ENCODE measurements at regions not wholly inside any gene's neighbourhood (a gene's known extent, or its start where the extent isn't known, plus 50 kb on each side); places are given as distances from the start of the nearest gene placed in this dataset.
"Not testable (repeated sequence)": the region's sequence is repeated elsewhere in the genome, so short reads cannot be mapped to it uniquely, and the experiment has no call there.

DNA sequence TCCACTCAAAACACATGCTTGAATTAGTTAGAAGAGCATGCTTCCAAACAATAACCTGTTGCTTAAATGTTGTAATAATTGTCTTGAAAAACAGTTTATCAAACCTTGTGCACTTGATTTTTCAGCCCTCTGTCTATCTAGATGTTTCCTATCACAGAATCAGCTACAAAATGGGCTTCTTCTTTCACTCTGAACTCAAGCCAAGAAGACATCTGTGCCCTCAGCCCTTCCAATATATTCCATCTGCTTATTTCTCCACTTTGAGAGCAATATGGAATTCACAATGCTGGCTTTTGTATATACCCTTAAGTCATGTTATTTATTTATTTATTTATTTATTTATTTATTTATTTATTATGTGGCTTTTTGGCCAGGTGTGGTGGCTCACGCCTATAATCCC lies 234.2 kb downstream of the TOX3 start:
- no peak overlapping the region for H3K4me3 ChIP-seq (ENCODE audit: low read depth, low read length)
- TF ChIP-seq, protein P1, sequence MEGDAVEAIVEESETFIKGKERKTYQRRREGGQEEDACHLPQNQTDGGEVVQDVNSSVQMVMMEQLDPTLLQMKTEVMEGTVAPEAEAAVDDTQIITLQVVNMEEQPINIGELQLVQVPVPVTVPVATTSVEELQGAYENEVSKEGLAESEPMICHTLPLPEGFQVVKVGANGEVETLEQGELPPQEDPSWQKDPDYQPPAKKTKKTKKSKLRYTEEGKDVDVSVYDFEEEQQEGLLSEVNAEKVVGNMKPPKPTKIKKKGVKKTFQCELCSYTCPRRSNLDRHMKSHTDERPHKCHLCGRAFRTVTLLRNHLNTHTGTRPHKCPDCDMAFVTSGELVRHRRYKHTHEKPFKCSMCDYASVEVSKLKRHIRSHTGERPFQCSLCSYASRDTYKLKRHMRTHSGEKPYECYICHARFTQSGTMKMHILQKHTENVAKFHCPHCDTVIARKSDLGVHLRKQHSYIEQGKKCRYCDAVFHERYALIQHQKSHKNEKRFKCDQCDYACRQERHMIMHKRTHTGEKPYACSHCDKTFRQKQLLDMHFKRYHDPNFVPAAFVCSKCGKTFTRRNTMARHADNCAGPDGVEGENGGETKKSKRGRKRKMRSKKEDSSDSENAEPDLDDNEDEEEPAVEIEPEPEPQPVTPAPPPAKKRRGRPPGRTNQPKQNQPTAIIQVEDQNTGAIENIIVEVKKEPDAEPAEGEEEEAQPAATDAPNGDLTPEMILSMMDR (IDR thresholded peaks at IDR 0.05; ENCODE audit: insufficient read depth, low read length): no peak
- DNase-seq (ENCODE audit: low read depth): no peak

DNA sequence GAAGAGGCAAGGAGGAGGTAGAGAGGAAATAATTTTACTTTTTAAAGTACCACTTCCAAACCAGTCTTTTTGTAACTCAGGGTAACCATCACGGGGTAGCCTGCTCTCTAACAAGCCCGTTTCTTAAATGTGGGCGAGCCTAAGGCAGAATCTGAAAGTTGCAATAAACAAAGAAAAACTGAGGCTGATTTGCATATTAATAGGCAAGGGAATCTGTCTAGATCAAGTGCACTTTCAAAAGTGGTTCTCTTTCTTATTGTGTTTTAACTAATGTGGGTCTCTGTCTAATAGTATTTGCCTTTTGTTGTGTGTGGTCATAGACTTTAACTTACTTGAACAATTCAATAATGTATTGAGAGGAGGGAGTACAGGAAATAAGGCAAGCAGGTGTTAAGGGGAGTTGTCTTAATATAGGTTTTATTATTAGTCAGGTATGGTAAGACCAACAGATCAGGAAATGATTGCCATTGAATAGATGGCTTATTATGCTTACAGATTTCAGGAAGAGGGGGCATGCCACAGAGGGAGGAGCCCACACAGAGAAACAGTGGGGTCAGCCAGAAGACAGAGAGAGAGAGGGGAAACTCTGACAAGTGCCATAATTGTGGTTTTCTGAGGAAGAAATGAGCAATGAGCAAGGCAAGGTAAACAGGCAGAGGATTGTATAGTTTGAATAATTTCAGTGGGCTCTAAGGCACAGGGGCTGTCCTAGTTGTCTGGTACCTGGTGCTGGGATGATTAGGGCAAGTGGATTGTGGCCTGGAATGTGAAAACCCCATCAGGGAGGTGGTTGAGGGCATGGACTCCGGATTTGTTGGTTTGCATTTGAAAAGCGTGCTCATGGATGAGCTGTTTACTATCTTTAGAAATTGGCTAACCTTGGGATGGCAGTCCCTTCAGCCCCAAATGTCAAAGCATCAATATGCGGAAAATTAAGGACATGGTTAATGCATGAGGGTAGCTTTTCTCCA lies 237.2 kb downstream of the TOX3 start:
- TF ChIP-seq, protein P1 (IDR thresholded peaks at IDR 0.05; ENCODE audit: insufficient read depth, low read length): no peak

DNA sequence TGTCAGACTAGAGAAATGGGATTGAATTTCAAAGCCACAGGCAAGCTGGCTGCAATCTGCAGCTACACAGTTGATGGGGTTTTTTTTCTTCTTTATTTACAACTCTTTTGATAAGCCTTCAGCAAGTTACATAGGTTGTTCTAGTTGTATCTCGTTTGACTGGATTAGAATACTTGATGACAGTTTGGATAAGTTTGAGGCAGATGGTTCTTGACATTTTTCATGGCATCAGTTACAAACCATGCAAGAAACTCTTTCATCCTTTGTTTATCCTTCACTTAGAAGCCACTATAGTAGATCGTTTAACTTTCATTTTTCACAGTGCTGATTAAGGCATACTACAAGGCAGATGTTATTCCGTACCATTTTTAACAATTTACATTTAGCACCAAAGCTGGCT lies 238.9 kb downstream of the TOX3 start:
- TF ChIP-seq, protein P1 (IDR thresholded peaks at IDR 0.05; ENCODE audit: insufficient read depth, low read length): no peak
- H3K4me3 ChIP-seq (ENCODE audit: low read depth, low read length): no peak overlapping the region
- DNase-seq (ENCODE audit: low read depth): no peak

More for the DNA sequence above, 237.2 kb downstream of the TOX3 start:
- H3K4me3 ChIP-seq (ENCODE audit: low read depth, low read length): no peak overlapping the region
- no peak for DNase-seq (ENCODE audit: low read depth)

DNA sequence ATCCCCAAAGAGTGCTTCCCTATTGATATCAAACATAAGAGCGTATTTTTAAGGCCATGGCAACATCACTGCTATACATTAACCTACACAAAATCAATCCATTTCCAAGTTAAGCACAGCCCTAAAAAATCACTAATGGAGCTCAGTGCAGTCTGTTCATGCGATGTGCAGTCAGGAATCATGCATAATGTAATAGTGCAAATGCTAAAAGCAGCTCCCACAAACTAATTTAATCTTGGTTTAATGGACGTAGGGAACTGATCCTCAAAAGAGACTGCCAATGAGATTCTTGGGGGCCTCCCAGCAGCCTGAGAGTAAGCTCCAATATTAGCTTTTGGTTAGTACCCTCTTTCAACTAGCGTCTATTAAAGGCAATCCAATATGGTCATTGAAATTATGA lies 245.9 kb downstream of the TOX3 start:
- TF ChIP-seq, protein P1 (IDR thresholded peaks at IDR 0.05; ENCODE audit: insufficient read depth, low read length): no peak
- no peak overlapping the region for H3K4me3 ChIP-seq (ENCODE audit: low read depth, low read length)
- no peak for DNase-seq (ENCODE audit: low read depth)

DNA sequence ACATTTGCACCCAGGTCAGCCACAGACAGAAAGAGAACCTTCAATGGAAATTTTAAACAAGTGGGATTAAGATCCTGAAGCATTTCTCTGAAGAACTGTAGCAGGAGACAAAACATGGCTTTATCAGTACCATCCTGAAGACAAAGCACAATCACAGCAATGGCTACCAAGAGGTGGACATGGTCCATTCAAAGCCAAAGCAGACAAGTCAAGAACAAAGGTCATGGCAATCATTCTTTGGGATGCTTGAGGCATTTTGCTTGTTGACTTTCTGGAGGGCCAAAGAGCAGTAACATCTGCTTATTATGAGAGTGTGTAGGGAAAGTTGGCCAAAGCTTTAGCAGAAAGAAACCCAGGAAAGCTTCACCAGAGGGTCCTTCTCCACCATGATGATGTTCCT lies 248.2 kb downstream of the TOX3 start:
- DNase-seq (ENCODE audit: low read depth): no peak
- TF ChIP-seq, protein P1 (IDR thresholded peaks at IDR 0.05; ENCODE audit: insufficient read depth, low read length): no peak

DNA sequence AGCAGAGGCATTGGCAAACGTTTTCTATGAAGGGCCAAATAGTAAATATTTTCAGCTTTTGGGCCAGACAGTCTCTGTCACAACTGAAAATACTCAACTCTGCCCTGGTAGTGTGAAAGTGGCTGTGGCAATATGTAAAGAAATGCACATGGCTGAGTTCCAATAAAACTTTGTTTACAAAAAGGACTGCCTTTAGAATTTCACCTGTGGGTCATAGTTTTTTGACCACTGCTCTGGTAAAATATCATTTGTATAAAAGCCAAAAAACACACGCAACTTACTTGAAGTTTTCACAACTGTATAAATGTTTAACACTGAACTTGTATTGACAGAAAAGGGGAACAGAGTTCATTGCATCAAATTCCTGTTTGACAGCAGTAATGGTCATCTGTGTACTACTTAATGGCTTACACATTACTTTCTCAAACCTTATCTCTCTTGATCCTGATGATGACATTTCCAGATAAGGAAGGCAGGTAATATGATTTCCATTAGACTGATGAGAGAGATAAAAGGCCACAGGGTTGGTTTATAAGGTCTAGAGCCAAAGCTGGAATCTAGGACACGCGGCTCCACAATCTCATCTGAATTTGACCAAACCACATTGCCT lies 250.1 kb downstream of the TOX3 start:
- not testable (repeated sequence) for H3K4me3 ChIP-seq (ENCODE audit: low read depth, low read length); DNase-seq (ENCODE audit: low read depth)

More for the DNA sequence above, 248.2 kb downstream of the TOX3 start:
- H3K4me3 ChIP-seq (ENCODE audit: low read depth, low read length): no peak overlapping the region

DNA sequence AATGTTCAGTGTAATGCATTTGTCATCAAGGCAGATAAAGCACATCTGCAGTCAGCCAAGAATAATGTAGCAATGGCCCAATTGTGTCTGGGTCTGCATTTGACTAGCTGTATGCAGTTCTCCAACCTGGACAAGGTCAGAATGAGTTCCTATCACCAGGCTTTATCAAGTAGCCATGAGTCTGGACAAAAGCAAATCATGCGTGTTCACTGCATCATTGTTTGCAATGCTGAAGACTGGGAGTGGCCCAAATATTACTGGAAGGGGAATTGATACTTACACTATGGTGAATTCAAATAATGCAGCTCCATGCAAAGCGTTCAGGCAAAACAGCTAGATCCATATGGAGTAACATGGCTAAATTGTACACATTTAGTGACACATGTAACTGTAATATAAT lies 250.9 kb downstream of the TOX3 start:
- no peak for DNase-seq (ENCODE audit: low read depth)
- TF ChIP-seq, protein P1 (IDR thresholded peaks at IDR 0.05; ENCODE audit: insufficient read depth, low read length): no peak
- no peak overlapping the region for H3K4me3 ChIP-seq (ENCODE audit: low read depth, low read length)

Data from fibroblast of the aortic adventitia (primary cell).